ENCODE measurements at regions not wholly inside any gene's neighbourhood (a gene's known extent, or its start where the extent isn't known, plus 50 kb on each side); places are given as distances from the start of the nearest gene placed in this dataset.

DNA sequence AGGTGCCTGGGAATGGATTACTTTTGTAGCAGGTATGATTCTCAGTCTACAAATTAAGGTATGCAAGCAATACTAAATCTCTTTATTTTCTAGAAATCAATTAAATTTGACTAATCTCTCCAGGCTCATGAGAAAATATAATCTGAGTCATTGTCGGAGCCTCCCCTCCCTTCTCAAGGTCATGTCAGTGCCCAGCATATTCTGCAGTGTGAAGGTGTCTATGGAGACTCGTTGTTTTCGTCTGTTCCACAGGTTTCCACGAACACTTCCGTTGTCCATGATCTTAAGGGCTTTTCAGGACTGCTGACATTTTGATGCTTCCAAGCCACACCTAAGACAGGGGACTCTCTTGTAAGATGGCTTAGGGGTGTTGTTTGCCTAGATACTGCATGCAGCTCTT lies 56.6 kb upstream of the SCOC start:
- no peak for ATAC-seq

DNA sequence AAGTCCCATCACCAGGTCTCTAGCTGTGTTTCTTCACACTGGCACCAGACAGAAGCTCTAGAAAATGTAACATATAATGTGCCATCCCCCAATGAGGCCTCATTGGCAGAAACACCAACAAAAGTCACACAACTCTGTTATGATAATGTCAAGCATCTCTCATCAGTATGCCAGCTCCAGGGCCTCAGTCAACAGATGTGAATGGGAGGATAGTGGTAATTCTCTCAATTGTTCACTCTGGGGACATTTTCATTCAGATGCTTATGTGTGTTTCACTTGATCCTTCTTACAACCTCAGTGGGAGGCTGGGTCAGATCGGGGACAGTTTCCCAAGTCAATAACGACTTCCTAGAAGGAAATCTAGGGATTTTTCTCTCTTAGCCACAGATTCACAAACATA lies 57.5 kb upstream of the SCOC start:
- ATAC-seq (no peak), DNase-seq (no peak)
- Mint-ChIP-seq H3K36me3 (ENCODE audit: low read depth) (no peaks in the 10 kb centered on the region), H3K27me3 (peaks cover 25% of the 10 kb centered on the region), H3K27ac (no peak overlapping the region), H3K4me1 (no peaks in the 10 kb centered on the region), H3K4me3 (no peak overlapping the region)
- H3K9me3 ChIP-seq (ENCODE audit: control insufficient read depth, low read length, poor library complexity, severe bottlenecking) = no peaks in the 10 kb centered on the region

More for the DNA sequence above, 56.6 kb upstream of the SCOC start:
- Mint-ChIP-seq H3K27me3 (peaks cover 19% of the 10 kb centered on the region), H3K4me1 (no peaks in the 10 kb centered on the region), H3K4me3 (no peak overlapping the region), H3K27ac (no peak overlapping the region), H3K36me3 (ENCODE audit: low read depth) (peaks cover 3% of the 10 kb centered on the region)
- H3K9me3 ChIP-seq (ENCODE audit: control insufficient read depth, low read length, poor library complexity, severe bottlenecking) = no peaks in the 10 kb centered on the region
- no peak for DNase-seq

DNA sequence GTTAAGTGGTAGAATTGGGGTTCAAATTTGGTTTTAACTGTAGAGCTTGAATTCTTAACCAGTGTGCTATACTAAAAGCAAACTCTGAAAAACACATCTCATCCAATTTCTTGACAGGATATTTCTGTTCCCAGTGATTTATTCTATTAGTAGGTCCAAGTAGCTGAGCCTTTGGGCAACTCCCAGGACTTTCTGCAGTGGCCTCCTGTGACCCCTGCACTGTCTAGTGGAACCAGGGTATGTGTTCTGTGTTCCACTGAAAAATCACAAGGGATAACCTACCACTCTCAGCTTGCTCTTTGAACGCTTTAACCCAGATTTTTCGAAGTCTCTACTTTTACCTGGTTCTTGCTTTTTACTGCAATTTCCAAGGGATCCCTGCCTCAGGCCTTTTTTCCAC lies 58.0 kb upstream of the SCOC start:
- Mint-ChIP-seq H3K27ac (no peak overlapping the region), H3K27me3 (peaks cover 30% of the 10 kb centered on the region), H3K36me3 (ENCODE audit: low read depth) (no peaks in the 10 kb centered on the region), H3K4me3 (no peak overlapping the region), H3K4me1 (no peaks in the 10 kb centered on the region)
- no peak for ATAC-seq
- no peak for DNase-seq
- no peaks in the 10 kb centered on the region for H3K9me3 ChIP-seq (ENCODE audit: control insufficient read depth, low read length, poor library complexity, severe bottlenecking)

DNA sequence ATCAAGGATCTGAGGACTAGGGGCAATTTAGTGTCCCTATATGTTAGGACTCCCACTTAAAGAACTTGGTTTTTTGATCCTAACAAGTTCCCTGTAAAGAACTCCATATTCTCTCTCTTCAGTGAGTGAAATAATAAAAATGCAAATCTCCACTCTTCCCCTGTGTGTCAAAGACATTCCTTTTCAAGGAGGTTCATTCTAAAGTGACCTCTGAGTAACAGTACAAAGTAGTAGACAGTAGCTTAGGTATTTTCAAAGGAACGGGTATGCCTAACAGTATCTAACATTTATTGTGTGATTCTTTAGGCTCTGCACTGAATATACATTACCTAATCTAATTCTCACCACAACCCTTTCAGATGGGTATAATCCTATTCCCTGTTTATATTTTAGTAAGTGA lies 58.4 kb upstream of the SCOC start:
- no peaks in the 10 kb centered on the region for H3K4me1 Mint-ChIP-seq

DNA sequence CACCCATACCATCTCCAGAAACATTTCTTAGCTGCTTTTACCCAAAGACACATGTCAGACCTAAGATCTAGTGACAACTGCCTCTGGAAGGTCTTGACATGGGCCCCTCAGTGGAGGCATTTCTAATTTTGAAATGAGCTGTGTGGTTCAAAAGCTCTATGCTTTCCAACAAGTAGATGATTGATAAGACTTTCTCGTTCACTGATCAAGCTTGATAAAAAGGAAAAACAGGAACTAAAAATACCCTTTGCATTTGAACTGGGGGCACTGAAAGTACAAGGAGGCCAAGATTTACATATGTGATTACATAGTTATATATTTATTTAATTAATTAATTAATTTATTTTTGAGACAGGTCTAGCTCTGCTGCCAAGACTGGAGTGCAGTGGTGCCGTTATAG lies 61.3 kb upstream of the SCOC start:
- no peak overlapping the region for H3K27ac Mint-ChIP-seq
- H3K4me3 Mint-ChIP-seq = no peak overlapping the region
- no peak for DNase-seq
- H3K36me3 Mint-ChIP-seq (ENCODE audit: low read depth) = peaks cover 2% of the 10 kb centered on the region
- peaks cover 47% of the 10 kb centered on the region for H3K27me3 Mint-ChIP-seq
- no peak for ATAC-seq
- H3K9me3 ChIP-seq (ENCODE audit: control insufficient read depth, low read length, poor library complexity, severe bottlenecking) = no peaks in the 10 kb centered on the region
- H3K4me1 Mint-ChIP-seq = no peaks in the 10 kb centered on the region

More for the DNA sequence above, 58.4 kb upstream of the SCOC start:
- ATAC-seq (no peak), DNase-seq (no peak)
- H3K9me3 ChIP-seq (ENCODE audit: control insufficient read depth, low read length, poor library complexity, severe bottlenecking) = no peaks in the 10 kb centered on the region
- Mint-ChIP-seq H3K36me3 (ENCODE audit: low read depth) (no peaks in the 10 kb centered on the region), H3K27me3 (peaks cover 31% of the 10 kb centered on the region), H3K27ac (no peak overlapping the region), H3K4me3 (no peak overlapping the region)

DNA sequence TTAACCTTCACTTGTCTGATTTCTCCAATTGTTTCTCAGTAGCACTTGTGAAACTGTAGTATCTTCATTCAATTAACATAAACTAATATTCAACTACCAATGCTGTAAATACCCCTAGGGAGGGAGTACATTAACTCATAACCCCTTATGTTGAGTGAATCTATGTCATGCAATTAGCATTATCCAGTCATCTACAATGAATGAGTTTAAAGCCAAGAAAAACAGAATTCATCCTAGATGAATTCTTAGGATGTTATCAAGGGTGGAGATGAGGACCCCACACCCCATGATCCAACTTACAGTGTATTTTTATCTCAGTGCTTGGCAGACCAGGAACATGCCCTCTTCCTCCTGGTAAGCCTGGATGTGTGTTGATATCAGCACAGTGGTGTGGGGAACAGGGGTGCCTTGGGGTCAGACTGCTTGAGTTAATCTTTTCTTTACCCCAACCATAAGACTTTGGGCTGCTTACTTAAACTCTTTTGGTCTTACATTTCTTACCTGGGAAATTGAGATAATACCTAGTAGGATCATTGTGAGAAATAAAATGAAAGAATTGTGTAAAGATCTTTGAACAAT lies 62.1 kb upstream of the SCOC start:
- ATAC-seq = no peak
- Mint-ChIP-seq H3K27ac (no peak overlapping the region), H3K4me1 (no peaks in the 10 kb centered on the region), H3K36me3 (ENCODE audit: low read depth) (peaks cover 2% of the 10 kb centered on the region), H3K27me3 (peaks cover 47% of the 10 kb centered on the region), H3K4me3 (no peak overlapping the region)
- H3K9me3 ChIP-seq (ENCODE audit: control insufficient read depth, low read length, poor library complexity, severe bottlenecking) = no peaks in the 10 kb centered on the region
- DNase-seq = no peak

DNA sequence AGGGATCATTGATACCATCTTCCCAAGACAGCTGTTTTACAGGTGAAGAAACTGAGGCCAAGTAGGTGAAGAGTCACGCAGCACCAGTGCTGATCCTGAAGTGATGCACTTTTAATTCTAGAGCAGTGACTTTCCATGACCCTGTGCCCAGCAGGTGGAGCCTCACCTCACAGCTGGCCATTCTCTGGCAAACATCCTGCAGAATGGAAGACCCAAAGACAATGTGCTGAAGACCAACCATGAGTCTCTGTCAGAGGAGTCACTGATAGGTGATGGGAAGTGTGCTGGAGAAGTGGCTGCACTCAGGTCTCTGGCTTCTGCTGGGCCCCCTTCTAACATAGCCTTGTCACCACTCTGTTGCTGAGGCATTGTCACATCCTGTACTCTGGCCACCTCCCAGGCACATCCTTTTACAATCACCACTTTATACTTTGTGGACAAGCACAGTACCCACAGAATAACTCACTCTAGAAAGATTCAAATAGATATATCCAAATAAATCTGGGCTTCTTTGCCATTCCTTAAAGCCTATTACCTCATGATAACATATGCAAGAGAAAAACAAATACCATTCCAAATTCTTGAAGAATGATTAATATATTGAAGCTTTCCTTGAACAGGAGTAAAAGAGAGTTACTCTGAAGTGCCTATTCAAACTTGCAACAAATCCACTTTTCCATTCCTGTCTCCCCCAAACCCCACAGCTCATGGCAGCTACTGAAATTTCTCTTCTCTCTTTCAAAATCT lies 64.1 kb upstream of the SCOC start:
- ATAC-seq = no peak
- H3K27ac Mint-ChIP-seq = no peak overlapping the region
- H3K27me3 Mint-ChIP-seq = peaks cover 47% of the 10 kb centered on the region
- no peak for DNase-seq
- H3K4me3 Mint-ChIP-seq = no peak overlapping the region
- H3K36me3 Mint-ChIP-seq (ENCODE audit: low read depth) = peaks cover 2% of the 10 kb centered on the region
- H3K9me3 ChIP-seq (ENCODE audit: control insufficient read depth, low read length, poor library complexity, severe bottlenecking) = no peaks in the 10 kb centered on the region
- H3K4me1 Mint-ChIP-seq = no peaks in the 10 kb centered on the region

DNA sequence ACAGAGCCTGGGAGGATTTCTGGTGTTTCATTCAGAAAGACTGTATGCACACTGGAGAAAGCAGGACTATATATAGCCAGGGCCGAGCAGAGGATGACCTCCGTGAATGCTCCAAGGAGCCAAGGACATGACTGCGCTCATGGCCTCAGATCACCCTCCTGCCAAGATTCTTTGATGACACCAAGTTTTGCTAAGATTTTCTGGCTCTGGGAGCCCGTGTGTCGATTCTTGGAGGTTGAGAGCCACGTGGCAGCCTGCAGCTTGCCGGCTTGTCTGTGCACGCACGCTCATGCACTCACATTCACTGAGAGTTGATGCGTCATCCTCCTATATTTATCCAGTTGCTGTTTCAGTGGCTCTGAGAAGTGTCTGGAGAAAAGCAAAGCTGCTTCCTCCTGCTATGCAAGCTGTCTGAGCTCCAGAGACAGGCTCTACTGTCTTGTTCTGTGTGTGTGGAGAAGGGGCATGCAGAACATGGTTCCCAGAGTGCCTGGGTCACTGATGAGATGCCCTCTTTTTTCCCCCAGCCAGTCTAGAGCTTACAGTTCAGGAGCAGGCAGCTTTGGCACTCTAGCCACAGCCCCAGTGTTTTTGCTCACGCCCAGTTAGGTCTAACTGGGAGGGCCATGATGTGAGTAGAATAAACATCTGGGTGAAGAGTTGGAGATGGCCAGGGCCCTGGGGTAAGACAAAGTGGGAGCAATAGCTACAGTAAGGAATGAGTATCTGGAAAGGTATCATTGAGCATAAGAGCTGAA lies 64.9 kb upstream of the SCOC start:
- Mint-ChIP-seq H3K27me3 (peaks cover 53% of the 10 kb centered on the region), H3K4me1 (no peaks in the 10 kb centered on the region), H3K36me3 (ENCODE audit: low read depth) (peaks cover 2% of the 10 kb centered on the region), H3K4me3 (no peak overlapping the region), H3K27ac (no peak overlapping the region)
- DNase-seq (no peak), ATAC-seq (no peak)
- H3K9me3 ChIP-seq (ENCODE audit: control insufficient read depth, low read length, poor library complexity, severe bottlenecking) = no peaks in the 10 kb centered on the region

DNA sequence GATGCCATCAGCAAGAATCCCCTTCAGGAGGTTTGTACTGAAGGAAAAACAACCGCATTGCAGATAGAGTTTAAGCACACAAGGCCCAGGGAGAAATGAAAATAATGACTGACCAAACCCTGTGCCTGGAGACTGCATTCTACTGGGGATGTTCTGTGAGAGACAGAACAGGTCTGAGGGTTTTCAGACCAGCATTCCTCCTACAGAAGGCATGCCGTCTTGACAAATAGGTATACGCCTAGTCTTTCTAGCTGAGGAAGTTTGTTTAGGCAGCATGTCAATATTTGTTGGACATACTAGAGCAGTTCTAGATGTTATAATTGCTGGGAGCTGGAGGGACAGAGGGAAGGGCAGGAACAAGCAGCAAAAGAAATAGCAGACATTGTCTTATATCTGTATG lies 68.4 kb upstream of the SCOC start:
- H3K36me3 Mint-ChIP-seq (ENCODE audit: low read depth) = peaks cover 2% of the 10 kb centered on the region
- no peaks in the 10 kb centered on the region for H3K9me3 ChIP-seq (ENCODE audit: control insufficient read depth, low read length, poor library complexity, severe bottlenecking)
- no peak overlapping the region for H3K4me3 Mint-ChIP-seq
- peaks cover 60% of the 10 kb centered on the region for H3K27me3 Mint-ChIP-seq
- ATAC-seq (no peak), DNase-seq (no peak)
- no peaks in the 10 kb centered on the region for H3K4me1 Mint-ChIP-seq
- no peak overlapping the region for H3K27ac Mint-ChIP-seq

DNA sequence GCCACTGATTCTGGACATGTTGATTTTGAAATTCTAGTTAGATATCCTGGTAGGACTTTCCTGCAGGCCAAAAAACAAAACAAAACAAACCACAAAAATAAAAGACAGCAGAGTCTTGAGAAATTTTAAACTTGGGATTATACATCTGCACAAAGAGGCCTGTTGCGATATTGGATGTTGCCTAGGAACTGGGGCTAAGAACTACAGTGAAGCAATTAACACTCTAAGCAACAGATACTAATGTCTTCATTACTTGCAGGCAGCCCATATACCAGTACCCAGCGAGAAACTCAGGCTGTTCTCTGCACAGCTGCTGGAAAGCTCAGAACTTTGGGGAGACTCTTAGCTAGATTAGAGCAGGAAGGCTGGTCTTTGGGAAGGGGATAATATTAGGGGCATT lies 69.1 kb upstream of the SCOC start:
- DNase-seq (no peak), ATAC-seq (no peak)
- no peaks in the 10 kb centered on the region for H3K9me3 ChIP-seq (ENCODE audit: control insufficient read depth, low read length, poor library complexity, severe bottlenecking)
- H3K27ac Mint-ChIP-seq = no peak overlapping the region
- no peaks in the 10 kb centered on the region for H3K4me1 Mint-ChIP-seq
- peaks cover 53% of the 10 kb centered on the region for H3K27me3 Mint-ChIP-seq
- H3K36me3 Mint-ChIP-seq (ENCODE audit: low read depth) = no peaks in the 10 kb centered on the region
- H3K4me3 Mint-ChIP-seq = no peak overlapping the region

DNA sequence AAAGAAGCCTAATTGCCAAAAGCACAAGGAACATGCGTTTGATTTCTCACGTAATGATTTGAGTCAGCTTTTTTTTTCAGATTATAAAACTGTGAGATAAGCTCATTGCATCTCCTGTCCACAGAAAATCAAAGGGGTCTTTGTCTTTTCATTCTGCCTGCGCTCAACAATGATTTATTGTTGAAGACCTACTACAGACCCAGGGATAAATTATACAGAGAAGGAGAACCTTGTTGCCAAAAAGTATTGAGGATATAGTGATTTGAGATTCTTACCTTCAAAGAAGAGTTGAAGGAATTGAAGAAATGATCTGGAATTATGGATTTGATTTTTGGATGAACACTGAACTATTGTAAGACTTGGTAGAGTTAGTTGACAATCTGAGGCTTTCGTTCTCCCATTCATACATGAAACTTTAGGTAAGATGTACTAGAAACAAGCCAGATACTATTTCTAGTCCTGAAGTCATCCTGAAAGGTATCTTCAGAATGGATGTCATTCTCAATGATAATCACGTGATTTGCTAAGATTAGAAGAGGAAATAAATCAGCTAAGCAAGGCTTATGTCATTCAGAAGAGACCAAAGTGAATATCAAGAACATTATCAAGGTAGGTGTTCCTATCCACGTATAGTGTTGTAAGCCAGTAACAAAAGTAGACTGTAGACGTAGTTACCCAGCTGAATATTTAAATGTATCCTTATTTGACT lies 71.1 kb upstream of the SCOC start:
- H3K4me3 Mint-ChIP-seq = no peak overlapping the region

DNA sequence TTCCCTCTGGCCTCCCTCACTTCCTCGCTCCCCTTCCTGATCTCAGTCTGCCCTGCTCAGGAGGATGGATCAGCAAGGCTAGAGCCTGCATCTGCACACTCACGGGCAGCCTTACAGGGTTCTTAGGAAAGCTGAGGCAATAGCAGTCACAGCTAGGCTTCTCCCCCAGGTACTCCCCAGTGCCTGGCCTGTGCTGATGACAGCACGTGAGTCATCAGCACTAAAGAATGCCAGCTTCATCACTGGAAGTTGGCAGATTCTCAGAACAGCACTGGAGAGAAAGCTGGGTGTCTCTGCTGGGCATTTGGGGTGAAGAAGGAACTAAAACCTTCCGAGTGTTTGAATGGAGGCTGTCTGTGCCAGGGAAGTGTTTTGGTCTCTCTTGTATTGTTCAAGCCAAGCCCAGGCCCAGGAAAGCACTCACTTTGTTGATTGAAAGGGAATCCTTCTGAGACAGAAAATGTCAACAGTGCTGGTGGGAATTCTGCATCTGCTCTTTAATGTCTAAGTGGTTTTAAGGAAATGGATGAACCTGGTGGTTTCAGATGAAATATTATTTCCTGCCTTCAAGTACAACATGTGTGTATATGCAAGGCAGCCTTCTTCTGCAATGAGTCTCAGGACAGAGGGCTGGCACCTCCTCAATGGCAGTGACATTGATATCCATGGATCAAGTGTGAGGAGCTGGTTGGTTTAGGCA lies 73.0 kb upstream of the SCOC start:
- H3K36me3 Mint-ChIP-seq (ENCODE audit: low read depth) = no peaks in the 10 kb centered on the region
- no peak overlapping the region for H3K27ac Mint-ChIP-seq
- peaks cover 45% of the 10 kb centered on the region for H3K27me3 Mint-ChIP-seq
- no peak overlapping the region for H3K4me3 Mint-ChIP-seq
- DNase-seq (no peak), ATAC-seq (no peak)
- H3K9me3 ChIP-seq (ENCODE audit: control insufficient read depth, low read length, poor library complexity, severe bottlenecking) = no peaks in the 10 kb centered on the region
- H3K4me1 Mint-ChIP-seq = peaks cover 3% of the 10 kb centered on the region

More for the DNA sequence above, 71.1 kb upstream of the SCOC start:
- H3K9me3 ChIP-seq (ENCODE audit: control insufficient read depth, low read length, poor library complexity, severe bottlenecking) = no peaks in the 10 kb centered on the region
- Mint-ChIP-seq H3K27ac (no peak overlapping the region), H3K4me1 (no peaks in the 10 kb centered on the region), H3K27me3 (peaks cover 44% of the 10 kb centered on the region), H3K36me3 (ENCODE audit: low read depth) (no peaks in the 10 kb centered on the region)
- DNase-seq (no peak), ATAC-seq (no peak)

DNA sequence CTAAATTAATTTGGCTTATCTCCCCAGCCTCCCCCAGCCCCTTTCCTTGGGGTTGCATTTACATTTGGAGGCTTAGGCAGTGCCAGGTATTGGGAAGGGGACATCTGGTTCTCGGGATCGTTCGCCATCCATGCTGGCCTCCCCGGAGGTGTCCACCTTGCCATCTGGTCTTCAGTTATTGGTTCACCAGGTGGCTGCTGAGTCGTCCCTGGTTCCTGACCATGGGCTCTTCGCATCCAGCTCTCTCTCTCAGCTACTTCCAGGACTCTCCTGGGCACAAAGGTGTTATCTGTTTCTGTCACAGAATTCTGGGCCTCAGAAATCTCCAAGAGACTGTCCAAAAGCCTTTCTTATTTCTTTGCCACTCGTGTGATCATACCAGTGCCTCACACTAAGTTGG lies 75.4 kb upstream of the SCOC start:
- DNase-seq = no peak
- Mint-ChIP-seq H3K4me3 (no peak overlapping the region), H3K36me3 (ENCODE audit: low read depth) (no peaks in the 10 kb centered on the region), H3K27ac (no peak overlapping the region), H3K4me1 (peaks cover 3% of the 10 kb centered on the region), H3K27me3 (peaks cover 40% of the 10 kb centered on the region)
- ATAC-seq = no peak
- no peaks in the 10 kb centered on the region for H3K9me3 ChIP-seq (ENCODE audit: control insufficient read depth, low read length, poor library complexity, severe bottlenecking)
